ENCODE measurements at regions not wholly inside any gene's neighbourhood (a gene's known extent, or its start where the extent isn't known, plus 50 kb on each side); places are given as distances from the start of the nearest gene placed in this dataset.
"Not testable (repeated sequence)": the region's sequence is repeated elsewhere in the genome, so short reads cannot be mapped to it uniquely, and the experiment has no call there.

- TF ChIP-seq CTCF, POLR2A (IDR thresholded peaks at IDR 0.05): not testable (repeated sequence)
Measured at GRCh38 chr15:30484887-30485286, 67.0 kb upstream of the GOLGA8Q start.

Data from thyroid gland (tissue), 4 donors.